OCI-LY7 (cell line): ENCODE measurements at regions not wholly inside any gene's neighbourhood (a gene's known extent, or its start where the extent isn't known, plus 50 kb on each side); places are given as distances from the start of the nearest gene placed in this dataset.

Source experiments
- CTCF ChIP-seq: fragments of 200-600 bp; sonication (generic); conservative IDR thresholded peaks from 2 replicates; pipeline ENCODE4 v1.5.1; 2014; ENCODE audit warnings: mild to moderate bottlenecking, antibody characterized with exemption, low read length, moderate library complexity, mixed read lengths
- EZH2phosphoT487 ChIP-seq: fragments of 200-600 bp; sonication (generic); IDR thresholded peaks from 2 replicates; pipeline ENCODE4 v1.6.1; 2018; ENCODE audit warnings: low read depth, borderline replicate concordance, mild to moderate bottlenecking, mixed run types, antibody characterized with exemption, low read length, moderate library complexity, mixed read lengths

DNA sequence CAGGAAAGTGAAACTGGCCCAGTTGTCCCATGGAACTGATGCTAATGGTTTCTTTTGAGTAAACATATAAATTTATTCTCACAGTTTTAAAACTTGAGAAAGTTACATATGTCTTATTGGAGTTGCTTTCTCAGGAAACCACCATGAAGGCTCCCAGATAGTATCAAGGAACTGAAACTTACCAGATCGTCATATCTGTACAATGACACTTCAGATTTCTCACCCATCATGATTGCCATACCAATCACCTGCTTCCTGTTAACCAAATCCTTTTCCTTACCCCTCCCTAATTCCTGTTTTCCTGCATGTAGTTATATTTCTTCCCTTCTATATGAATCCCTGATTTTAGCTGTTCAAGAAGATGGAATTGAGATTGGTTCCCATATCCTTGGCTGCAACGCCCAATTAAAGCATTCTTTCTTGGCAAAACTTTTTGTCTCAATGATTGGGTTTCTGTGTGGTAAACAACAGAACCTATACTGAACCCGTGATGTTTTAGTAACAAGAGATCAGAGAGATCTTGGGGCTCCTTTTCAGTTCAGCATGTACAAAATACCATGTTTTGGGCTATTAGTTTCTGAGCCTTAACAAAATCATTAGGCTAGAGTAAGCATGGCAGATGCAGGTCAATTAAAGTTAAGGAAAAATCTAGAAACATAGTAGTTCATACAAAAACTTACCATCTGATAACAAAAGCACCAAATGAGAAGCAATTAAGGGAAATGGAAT, 781.3 kb upstream of the MIR17HG start:
- TF ChIP-seq CTCF: no peak
- TF ChIP-seq EZH2phosphoT487: no peak
